HepG2 (cell line): ENCODE measurements at regions not wholly inside any gene's neighbourhood (a gene's known extent, or its start where the extent isn't known, plus 50 kb on each side); places are given as distances from the start of the nearest gene placed in this dataset.

Source experiments
- ATAC-seq: fragments of 200-7000 bp; cut with Tn5 transposase; 3 replicates; pipeline ENCODE4 v1.9.1; 2020; ENCODE audit warnings: mild to moderate bottlenecking, moderate library complexity
- BruUV-seq: library from RNA; stranded (reverse); fragments of 400-500 nt; replicated peaks from 2 replicates; lab custom pipeline; 2021; lab: Mats Ljungman, UMichigan
- CTCF ChIA-PET: fragments of 300-600 bp; formaldehyde crosslinking; extraction: SDS; loops from one replicate; lab custom pipeline; 2021; ENCODE audit warnings: low total read pairs, inconsistent platforms, low intra/inter-chr PET ratio; lab: Yijun Ruan, JAX
- POLR2A ChIA-PET: fragments of 350-600 bp; sonication (Branson Sonifier 250); formaldehyde crosslinking; loops from one replicate; lab custom pipeline; 2020; ENCODE audit warnings: antibody characterized with exemption, inconsistent platforms; lab: Yijun Ruan, JAX
- DNase-seq: peaks from one replicate; pipeline ENCODE4 v3.0.0-alpha.2; 2015; ENCODE audit warnings: low spot score
- FAIRE-seq: peaks from 3 replicates; lab custom pipeline; 2011; peaks lifted over from hg19 to GRCh38; lab: Jason Lieb, UNC
- H2AFZ ChIP-seq: one replicate; pipeline ENCODE4 v1.6.1; 2011; ENCODE audit warnings: low read length, inconsistent platforms
- H3K27ac ChIP-seq: fragments of 300-600 bp; 3 replicates; pipeline ENCODE4 v1.8.0; 2011; ENCODE audit warnings: mixed run types, mild to moderate bottlenecking, mixed read lengths, low read length, inconsistent platforms; ENCODE audit not compliant: insufficient read depth; ENCODE audit errors: extremely low read length
- H3K27me3 ChIP-seq, 2 experiments: fragments of 200-600 bp in 1 of 2; 2 replicates in 1 of 2; 3 replicates in 1 of 2; pipeline versions ENCODE4 v1.6.0 to v1.8.0; 2011; ENCODE audit warnings: low read length in 2 of 2, mild to moderate bottlenecking in 2 of 2, moderate library complexity in 2 of 2, inconsistent platforms in 1 of 2; ENCODE audit not compliant: insufficient read depth in 2 of 2, control insufficient read depth in 1 of 2
- H3K36me3 ChIP-seq, 2 experiments: fragments of 200-600 bp in 1 of 2; replicated peaks in 1 of 2; 2 replicates in 1 of 2; 3 replicates in 1 of 2; pipeline versions ENCODE4 v1.5.1 to v1.8.0; 2011; ENCODE audit warnings: low read length in 2 of 2, inconsistent platforms in 1 of 2; ENCODE audit not compliant: insufficient read depth in 2 of 2, control insufficient read depth in 1 of 2
- H3K4me1 ChIP-seq: 2 replicates; pipeline ENCODE4 v1.5.1; 2012; ENCODE audit warnings: low read length, inconsistent platforms; ENCODE audit not compliant: insufficient read depth
- H3K4me2 ChIP-seq: 2 replicates; pipeline ENCODE4 v1.6.0; 2011; ENCODE audit warnings: low read depth, low read length, inconsistent platforms
- H3K4me3 ChIP-seq, 3 experiments: fragments of 200-600 bp in 1 of 3; sonication (generic), shearing (Covaris generic) in 1 of 3; replicated peaks in 1 of 3; 2 replicates each; pipeline ENCODE4 v1.5.1; 2011 to 2016; ENCODE audit warnings: low read length in 3 of 3, inconsistent platforms in 2 of 3, low read depth in 2 of 3, mild to moderate bottlenecking in 2 of 3, control low read depth in 1 of 3, mixed read lengths in 1 of 3; ENCODE audit not compliant: insufficient read depth in 1 of 3
- H3K79me2 ChIP-seq: one replicate; pipeline ENCODE4 v1.6.1; 2011; ENCODE audit warnings: low read length, inconsistent platforms; ENCODE audit not compliant: insufficient read depth
- H3K9ac ChIP-seq: 2 replicates; pipeline ENCODE4 v1.6.0; 2011; ENCODE audit warnings: mild to moderate bottlenecking, low read depth, low read length, inconsistent platforms; ENCODE audit not compliant: insufficient read depth
- H3K9me3 ChIP-seq: 2 replicates; pipeline ENCODE4 v1.5.1; 2012; ENCODE audit warnings: mild to moderate bottlenecking, low read length
- H4K20me1 ChIP-seq: 2 replicates; pipeline ENCODE4 v1.6.0; 2011; ENCODE audit warnings: inconsistent platforms, mild to moderate bottlenecking, low read length, moderate library complexity; ENCODE audit not compliant: insufficient read depth
- ARNTL ChIP-seq: sonication (generic); formaldehyde crosslinking; IDR thresholded peaks from 2 replicates; pipeline ENCODE4 v1.4.0; 2020; ENCODE audit warnings: mild to moderate bottlenecking, missing genetic modification reagents
- MAFF ChIP-seq: IDR thresholded peaks from 2 replicates; pipeline ENCODE4 v1.6.1; 2011; ENCODE audit warnings: low read depth, low read length, improper control_type of control experiment
- MIER2 ChIP-seq: IDR thresholded peaks from 2 replicates; pipeline ENCODE4 v1.6.1; 2016; ENCODE audit warnings: missing biosample characterization, missing genetic modification reagents
- MIER3 ChIP-seq: IDR thresholded peaks from 2 replicates; pipeline ENCODE4 v1.6.1; 2016; ENCODE audit warnings: missing compliant biosample characterization, borderline replicate concordance
- PPARG ChIP-seq: conservative IDR thresholded peaks from 2 replicates; pipeline ENCODE4 v1.6.1; 2016; ENCODE audit warnings: missing biosample characterization, missing genetic modification reagents
- TCF7 ChIP-seq: sonication (generic); IDR thresholded peaks from 2 replicates; pipeline ENCODE4 v1.6.1; 2016; ENCODE audit warnings: antibody characterized with exemption, low read depth
- ZNF251 ChIP-seq: sonication (generic); formaldehyde crosslinking; IDR thresholded peaks from 2 replicates; pipeline ENCODE4 v1.9.0; 2021; ENCODE audit warnings: mild to moderate bottlenecking, missing genetic modification reagents
- ZNF263 ChIP-seq: sonication (generic); formaldehyde crosslinking; IDR thresholded peaks from 2 replicates; pipeline ENCODE4 v1.4.0; 2020; ENCODE audit warnings: missing genetic modification reagents
- ZNF703 ChIP-seq: sonication (generic); formaldehyde crosslinking; IDR thresholded peaks from 2 replicates; pipeline ENCODE4 v1.5.1; 2020; ENCODE audit warnings: missing genetic modification reagents, mild to moderate bottlenecking, moderate library complexity, borderline replicate concordance
- WGBS: methylation state at CpG from one replicate; pipeline ENCODE4 v1.1.6; 2017; ENCODE audit warnings: low lambda C conversion rate; 5-methylcytosine and 5-hydroxymethylcytosine counted together
- in situ Hi-C: cut with HindIII; loops from 2 replicates; pipeline ENCODE4 v1.10.0; 2017; ENCODE audit warnings: low pct_unique_long_range_greater_than_20kb; ENCODE audit not compliant: extremely low pct_ligation_motif_present
- intact Hi-C: fragments of 100-400 bp; cut with micrococcal nuclease; formaldehyde crosslinking; loops from one replicate; pipeline ENCODE4 v1.10.0; 2022; ENCODE audit not compliant: unreplicated experiment
- TF ChIP-seq, protein P1 (sequence below): sonication (generic); formaldehyde crosslinking; IDR thresholded peaks from 2 replicates; pipeline ENCODE4 v1.4.0; 2020; ENCODE audit warnings: missing genetic modification reagents, borderline replicate concordance
- TF ChIP-seq, protein P2 (sequence below): sonication (generic); formaldehyde crosslinking; IDR thresholded peaks from 2 replicates; pipeline ENCODE4 v1.4.0; 2020; ENCODE audit warnings: mild to moderate bottlenecking, missing genetic modification reagents
- TF ChIP-seq, protein P3 (sequence below): sonication (generic); formaldehyde crosslinking; IDR thresholded peaks from 2 replicates; pipeline ENCODE4 v1.4.0; 2020; ENCODE audit warnings: missing genetic modification reagents, mild to moderate bottlenecking, borderline replicate concordance
- TF ChIP-seq, protein P4 (sequence below): sonication (generic); formaldehyde crosslinking; IDR thresholded peaks from 2 replicates; pipeline ENCODE4 v1.8.0; 2023; ENCODE audit warnings: mild to moderate bottlenecking, missing genetic modification reagents

DNA sequence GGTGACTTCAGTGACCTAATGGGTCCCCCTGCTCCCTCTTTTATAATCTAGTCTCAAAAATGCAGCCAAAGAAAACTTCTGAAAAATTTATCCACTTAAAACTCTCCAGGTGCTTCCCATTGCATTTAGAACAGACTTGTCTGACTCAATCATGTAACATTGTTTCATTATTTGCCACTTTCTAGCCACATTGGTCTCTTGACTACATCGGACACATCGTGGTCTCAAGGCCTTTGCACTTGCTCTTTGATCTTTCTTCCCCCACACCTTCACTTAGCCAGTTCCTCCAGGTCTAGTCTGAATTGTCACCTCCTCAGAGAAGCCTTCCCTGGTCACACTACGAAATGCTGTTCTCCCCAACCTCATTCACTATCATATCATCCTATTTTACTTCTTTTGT lies 97.0 kb upstream of the E2F8 start:
- DNase-seq (no peak), FAIRE-seq (no peak), ATAC-seq (no peak)
- no peak overlapping the region for H3K9ac ChIP-seq
- no peaks in the 10 kb centered on the region for H3K9me3 ChIP-seq
- no peaks in the 10 kb centered on the region for H3K79me2 ChIP-seq
- ChIA-PET CTCF (no interaction called here), POLR2A (no interaction called here)
- H4K20me1 ChIP-seq, result no peaks in the 10 kb centered on the region
- no peaks in the 10 kb centered on the region for H3K36me3 ChIP-seq
- 0% methylated on average over 3 of the region's 3 CpGs for WGBS
- no peak overlapping the region for H2AFZ ChIP-seq
- intact Hi-C loops (no loop called here), in situ Hi-C loops (no loop called here)
- H3K4me3 ChIP-seq, result no peak overlapping the region
- no TSS peak for BruUV-seq
- H3K4me1 ChIP-seq, result 0 out of 2 replicates have a peak, but pooled peaks cover 5% of the 10 kb centered on the region
- no peak overlapping the region for H3K4me2 ChIP-seq
- H3K27ac ChIP-seq, result no peak overlapping the region
- H3K27me3 ChIP-seq, result peaks cover 0 to 4% of the 10 kb centered on the region in 2 experiments; a peak in 1 of 5 replicates
- TF ChIP-seq MIER2 (CRISPR knock-in tag) (no peak), ARNTL (CRISPR knock-in tag) (no peak), ZNF251 (CRISPR knock-in tag) (no peak), ZNF703 (CRISPR knock-in tag) (no peak), PPARG (CRISPR knock-in tag) (no peak), TCF7 (no peak), MAFF (no peak), MIER3 (CRISPR knock-in tag) (no peak), ZNF263 (no peak)
- TF ChIP-seq, protein P1, sequence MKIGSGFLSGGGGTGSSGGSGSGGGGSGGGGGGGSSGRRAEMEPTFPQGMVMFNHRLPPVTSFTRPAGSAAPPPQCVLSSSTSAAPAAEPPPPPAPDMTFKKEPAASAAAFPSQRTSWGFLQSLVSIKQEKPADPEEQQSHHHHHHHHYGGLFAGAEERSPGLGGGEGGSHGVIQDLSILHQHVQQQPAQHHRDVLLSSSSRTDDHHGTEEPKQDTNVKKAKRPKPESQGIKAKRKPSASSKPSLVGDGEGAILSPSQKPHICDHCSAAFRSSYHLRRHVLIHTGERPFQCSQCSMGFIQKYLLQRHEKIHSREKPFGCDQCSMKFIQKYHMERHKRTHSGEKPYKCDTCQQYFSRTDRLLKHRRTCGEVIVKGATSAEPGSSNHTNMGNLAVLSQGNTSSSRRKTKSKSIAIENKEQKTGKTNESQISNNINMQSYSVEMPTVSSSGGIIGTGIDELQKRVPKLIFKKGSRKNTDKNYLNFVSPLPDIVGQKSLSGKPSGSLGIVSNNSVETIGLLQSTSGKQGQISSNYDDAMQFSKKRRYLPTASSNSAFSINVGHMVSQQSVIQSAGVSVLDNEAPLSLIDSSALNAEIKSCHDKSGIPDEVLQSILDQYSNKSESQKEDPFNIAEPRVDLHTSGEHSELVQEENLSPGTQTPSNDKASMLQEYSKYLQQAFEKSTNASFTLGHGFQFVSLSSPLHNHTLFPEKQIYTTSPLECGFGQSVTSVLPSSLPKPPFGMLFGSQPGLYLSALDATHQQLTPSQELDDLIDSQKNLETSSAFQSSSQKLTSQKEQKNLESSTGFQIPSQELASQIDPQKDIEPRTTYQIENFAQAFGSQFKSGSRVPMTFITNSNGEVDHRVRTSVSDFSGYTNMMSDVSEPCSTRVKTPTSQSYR (CRISPR knock-in tag), result no peak
- TF ChIP-seq, protein P2, sequence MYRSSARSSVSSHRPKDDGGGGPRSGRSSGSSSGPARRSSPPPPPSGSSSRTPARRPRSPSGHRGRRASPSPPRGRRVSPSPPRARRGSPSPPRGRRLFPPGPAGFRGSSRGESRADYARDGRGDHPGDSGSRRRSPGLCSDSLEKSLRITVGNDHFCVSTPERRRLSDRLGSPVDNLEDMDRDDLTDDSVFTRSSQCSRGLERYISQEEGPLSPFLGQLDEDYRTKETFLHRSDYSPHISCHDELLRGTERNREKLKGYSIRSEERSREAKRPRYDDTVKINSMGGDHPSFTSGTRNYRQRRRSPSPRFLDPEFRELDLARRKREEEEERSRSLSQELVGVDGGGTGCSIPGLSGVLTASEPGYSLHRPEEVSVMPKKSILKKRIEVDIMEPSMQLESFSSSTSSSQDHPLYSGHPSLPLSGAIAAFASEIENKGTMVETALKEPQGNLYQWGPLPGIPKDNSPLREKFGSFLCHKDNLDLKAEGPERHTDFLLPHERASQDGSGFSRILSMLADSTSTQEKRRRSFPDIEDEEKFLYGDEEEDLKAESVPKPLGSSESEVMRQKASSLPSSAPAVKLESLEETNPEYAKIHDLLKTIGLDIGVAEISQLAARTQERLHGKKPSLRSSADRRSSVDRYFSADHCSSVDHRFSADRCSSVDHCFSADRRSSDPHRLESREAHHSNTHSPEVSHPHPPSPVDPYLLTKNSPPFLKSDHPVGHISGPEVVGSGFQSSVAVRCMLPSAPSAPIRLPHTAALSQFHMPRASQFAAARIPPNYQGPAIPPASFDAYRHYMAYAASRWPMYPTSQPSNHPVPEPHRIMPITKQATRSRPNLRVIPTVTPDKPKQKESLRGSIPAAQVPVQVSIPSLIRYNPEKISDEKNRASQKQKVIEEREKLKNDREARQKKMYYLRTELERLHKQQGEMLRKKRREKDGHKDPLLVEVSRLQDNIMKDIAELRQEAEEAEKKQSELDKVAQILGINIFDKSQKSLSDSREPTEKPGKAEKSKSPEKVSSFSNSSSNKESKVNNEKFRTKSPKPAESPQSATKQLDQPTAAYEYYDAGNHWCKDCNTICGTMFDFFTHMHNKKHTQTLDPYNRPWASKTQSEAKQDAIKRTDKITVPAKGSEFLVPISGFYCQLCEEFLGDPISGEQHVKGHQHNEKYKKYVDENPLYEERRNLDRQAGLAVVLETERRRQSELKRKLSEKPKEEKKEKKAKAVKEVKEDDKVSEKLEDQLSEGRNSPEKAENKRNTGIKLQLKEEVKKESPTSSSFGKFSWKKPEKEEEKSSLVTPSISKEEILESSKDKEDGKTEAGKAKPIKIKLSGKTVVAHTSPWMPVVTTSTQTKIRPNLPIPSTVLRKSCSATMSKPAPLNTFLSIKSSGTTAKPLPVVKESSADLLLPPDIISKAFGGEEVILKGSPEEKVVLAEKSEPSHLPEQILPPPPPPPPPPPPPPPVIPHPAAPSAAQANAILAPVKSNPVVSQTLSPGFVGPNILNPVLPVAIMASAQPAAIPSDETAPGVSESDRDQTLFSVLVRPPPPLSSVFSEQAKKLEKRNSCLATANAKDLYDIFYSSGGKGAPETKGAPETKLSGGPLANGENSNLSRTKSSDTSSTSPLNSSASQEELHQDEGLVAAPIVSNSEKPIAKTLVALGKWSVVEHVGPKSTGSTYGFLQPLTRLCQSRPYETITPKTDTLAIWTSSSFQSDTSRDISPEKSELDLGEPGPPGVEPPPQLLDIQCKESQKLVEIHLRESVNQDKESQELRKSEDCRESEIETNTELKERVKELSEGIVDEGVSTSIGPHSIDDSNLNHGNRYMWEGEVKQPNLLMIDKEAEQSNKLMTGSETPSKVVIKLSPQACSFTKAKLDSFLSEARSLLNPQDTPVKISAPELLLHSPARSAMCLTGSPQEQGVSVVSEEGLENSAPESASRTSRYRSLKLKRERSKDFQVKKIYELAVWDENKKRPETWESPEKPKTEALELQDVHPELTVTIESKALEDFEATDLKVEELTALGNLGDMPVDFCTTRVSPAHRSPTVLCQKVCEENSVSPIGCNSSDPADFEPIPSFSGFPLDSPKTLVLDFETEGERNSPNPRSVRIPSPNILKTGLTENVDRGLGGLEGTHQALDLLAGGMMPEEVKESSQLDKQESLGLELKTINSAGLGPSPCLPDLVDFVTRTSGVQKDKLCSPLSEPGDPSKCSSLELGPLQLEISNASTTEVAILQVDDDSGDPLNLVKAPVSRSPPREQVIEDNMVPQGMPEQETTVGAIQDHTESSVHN (CRISPR knock-in tag), result no peak
- TF ChIP-seq, protein P3, sequence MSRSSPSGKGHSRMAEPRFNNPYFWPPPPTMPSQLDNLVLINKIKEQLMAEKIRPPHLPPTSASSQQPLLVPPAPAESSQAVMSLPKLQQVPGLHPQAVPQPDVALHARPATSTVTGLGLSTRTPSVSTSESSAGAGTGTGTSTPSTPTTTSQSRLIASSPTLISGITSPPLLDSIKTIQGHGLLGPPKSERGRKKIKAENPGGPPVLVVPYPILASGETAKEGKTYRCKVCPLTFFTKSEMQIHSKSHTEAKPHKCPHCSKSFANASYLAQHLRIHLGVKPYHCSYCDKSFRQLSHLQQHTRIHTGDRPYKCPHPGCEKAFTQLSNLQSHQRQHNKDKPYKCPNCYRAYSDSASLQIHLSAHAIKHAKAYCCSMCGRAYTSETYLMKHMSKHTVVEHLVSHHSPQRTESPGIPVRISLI, result no peak
- TF ChIP-seq, protein P4, sequence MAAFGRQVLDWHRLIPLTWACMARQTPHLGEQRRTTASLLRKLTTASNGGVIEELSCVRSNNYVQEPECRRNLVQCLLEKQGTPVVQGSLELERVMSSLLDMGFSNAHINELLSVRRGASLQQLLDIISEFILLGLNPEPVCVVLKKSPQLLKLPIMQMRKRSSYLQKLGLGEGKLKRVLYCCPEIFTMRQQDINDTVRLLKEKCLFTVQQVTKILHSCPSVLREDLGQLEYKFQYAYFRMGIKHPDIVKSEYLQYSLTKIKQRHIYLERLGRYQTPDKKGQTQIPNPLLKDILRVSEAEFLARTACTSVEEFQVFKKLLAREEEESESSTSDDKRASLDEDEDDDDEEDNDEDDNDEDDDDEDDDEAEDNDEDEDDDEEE (CRISPR knock-in tag), result no peak
